Esophagus muscularis mucosa (tissue), 3 donors: ENCODE measurements at regions not wholly inside any gene's neighbourhood (a gene's known extent, or its start where the extent isn't known, plus 50 kb on each side); places are given as distances from the start of the nearest gene placed in this dataset.
"Not testable (repeated sequence)": the region's sequence is repeated elsewhere in the genome, so short reads cannot be mapped to it uniquely, and the experiment has no call there.

ENCODE experiments used
- CTCF ChIP-seq, 3 experiments: fragments of 200-600 bp in 2 of 3; fragments of 450-650 bp in 1 of 3; sonication (generic) in 2 of 3; IDR thresholded peaks; one replicate each; pipeline ENCODE4 v1.5.1; 2017 to 2019; ENCODE audit warnings: antibody characterized with exemption in 3 of 3, mild to moderate bottlenecking in 2 of 3, moderate library complexity in 1 of 3
- POLR2A ChIP-seq: fragments of 450-650 bp; IDR thresholded peaks from one replicate; pipeline ENCODE4 v1.6.1; 2017; ENCODE audit warnings: antibody characterized with exemption, moderate library complexity, mild to moderate bottlenecking, low read depth
- POLR2AphosphoS5 ChIP-seq, 2 donors: sonication (generic); formaldehyde crosslinking; IDR thresholded peaks; one replicate each; pipeline ENCODE4 v1.6.1; 2017; ENCODE audit warnings: antibody characterized with exemption in 2 of 2

DNA sequence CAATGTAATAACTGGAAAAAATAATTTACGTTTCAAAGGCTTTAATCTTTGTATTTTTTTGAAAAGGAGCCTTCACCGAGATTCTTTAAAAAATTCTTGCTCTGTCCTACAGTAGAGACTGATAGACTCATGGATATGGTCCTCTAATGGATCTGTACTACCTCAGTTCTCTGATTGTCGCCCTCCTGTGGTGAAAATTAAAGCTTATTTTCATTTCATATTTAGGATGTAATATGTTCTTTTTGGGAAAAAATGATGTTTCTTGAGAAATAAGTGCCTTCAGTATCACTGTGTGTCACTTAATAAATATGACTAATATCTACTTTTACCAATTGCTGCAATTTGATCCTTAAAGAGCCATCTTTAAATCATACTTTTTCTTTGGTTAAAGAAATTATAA lies 4593.3 kb upstream of the OR11H1 start:
- not testable (repeated sequence) for TF ChIP-seq POLR2AphosphoS5 (IDR thresholded peaks at IDR 0.05); CTCF (IDR thresholded peaks at IDR 0.05); POLR2A
